Fibroblast of skin of scalp (primary cell): ENCODE measurements at regions not wholly inside any gene's neighbourhood (a gene's known extent, or its start where the extent isn't known, plus 50 kb on each side); places are given as distances from the start of the nearest gene placed in this dataset.

Experiments
- DNase-seq: peaks from one replicate; pipeline ENCODE4 v3.0.0-alpha.2; 2013

DNA sequence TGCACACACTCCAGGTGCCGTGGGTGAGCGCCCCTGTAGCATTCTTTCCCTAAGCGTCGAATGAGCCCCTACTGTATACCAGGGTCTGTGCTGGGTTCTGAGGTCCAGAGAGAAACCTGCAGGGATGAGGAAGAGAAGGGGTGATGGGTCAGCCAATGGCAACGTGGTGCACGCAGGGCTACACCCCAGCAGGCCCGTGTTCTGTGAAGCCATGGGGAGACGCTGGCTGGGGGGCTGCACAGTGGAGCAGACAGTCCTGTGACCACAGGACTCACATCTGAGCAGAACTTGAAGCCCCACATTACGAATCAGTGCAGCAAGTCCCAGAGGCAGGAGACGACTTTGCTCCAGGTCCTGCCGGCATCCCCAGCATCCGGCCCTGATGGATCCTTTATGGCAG lies 1481.4 kb downstream of the BRD1 start:
- DNase-seq, result no peak

DNA sequence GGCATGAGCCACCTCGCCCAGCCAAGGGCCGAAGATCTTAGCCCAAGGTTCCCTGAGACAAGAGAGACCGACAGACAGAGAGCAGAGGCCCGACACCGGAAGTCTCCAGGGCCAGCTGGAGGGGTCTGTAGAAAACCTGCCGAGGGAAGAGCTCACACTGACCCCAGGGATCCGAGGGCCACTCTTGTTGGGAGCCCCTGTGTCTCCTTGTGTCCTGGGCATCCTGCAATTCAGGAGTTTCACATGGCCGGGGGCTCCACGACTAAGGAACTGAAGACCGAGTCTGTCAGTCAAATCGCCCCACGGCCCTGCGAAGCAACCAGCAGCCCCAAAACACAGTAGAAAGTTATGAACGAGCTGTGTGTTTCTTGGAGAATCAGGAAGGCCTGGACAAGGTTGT lies 1482.0 kb downstream of the BRD1 start:
- no peak for DNase-seq

- DNase-seq, result no peak
Observed at GRCh38 chr22:48343461-48343860, 1484.2 kb downstream of the BRD1 start.

GRCh38 chr22:48342732-48343131 lies 1484.9 kb downstream of the BRD1 start:
- DNase-seq, result no peak

GRCh38 chr22:48342016-48342415 lies 1485.7 kb downstream of the BRD1 start:
- DNase-seq, result no peak

- no peak for DNase-seq
Observed at GRCh38 chr22:48340727-48341709, 1486.7 kb downstream of the BRD1 start.

DNA sequence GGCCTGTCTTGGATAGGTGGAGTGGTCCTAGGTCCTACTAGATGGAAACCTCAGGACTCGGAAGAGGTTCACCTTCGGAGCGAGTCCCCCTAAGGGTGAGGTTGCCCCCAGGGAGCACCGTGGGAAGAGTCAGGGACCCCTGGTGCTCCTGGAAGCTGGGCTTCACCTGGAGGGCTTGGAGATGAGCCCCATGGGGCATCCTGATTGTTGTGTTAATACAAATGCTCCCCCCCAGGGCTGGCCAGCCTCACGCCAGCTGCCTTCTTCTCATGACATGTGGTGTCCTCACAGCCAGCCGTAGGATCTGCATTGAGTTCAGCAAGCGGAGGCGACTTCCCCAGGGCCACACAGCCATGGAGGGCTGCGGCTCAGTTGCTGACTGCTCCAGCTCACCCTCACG lies 1487.5 kb downstream of the BRD1 start:
- no peak for DNase-seq

DNA sequence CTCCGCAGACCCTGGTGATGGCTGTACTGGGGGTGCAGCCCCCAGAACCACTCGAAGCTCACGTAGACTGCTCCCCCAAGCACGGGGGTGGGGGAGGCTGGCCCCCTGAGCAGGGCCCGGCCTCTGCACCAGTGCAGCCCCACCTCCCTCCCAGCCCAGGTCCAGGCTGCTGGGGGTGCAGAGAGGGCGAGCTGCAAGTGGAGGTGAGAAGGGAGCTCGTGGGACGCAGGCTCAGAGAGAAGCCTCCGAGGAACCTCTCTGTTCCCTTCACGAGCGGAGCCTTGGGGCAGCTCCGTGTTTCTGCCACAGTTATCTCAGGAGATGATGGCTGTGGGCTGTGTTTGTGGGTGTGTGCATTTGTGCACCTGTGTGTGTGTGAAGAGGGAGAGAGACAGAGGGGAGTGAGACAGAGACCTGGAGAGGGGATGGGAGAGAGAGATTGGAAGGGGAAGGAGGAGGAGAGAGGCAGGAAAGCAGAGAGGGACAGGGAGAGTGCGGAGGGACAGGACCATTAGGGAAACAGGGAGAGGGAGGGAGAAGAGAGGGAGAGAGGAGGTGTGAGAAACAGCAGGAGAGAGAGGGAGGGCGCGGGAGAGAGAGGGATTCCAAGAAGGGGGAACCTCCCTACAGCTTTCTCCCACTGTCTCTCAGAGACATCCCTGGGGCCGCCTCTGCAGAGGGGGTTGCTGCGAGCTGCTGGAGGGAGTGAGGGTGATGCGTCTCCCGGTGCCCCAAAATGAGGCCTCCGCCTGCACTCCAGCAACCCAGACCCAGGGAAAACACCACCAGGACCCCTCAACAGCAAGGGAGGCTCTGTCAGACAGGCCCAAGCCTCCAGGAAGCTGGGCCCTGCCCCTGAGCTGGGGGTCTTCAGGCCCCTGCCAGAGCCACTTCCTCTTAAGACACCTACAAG lies 1488.6 kb downstream of the BRD1 start:
- DNase-seq, result no peak

DNA sequence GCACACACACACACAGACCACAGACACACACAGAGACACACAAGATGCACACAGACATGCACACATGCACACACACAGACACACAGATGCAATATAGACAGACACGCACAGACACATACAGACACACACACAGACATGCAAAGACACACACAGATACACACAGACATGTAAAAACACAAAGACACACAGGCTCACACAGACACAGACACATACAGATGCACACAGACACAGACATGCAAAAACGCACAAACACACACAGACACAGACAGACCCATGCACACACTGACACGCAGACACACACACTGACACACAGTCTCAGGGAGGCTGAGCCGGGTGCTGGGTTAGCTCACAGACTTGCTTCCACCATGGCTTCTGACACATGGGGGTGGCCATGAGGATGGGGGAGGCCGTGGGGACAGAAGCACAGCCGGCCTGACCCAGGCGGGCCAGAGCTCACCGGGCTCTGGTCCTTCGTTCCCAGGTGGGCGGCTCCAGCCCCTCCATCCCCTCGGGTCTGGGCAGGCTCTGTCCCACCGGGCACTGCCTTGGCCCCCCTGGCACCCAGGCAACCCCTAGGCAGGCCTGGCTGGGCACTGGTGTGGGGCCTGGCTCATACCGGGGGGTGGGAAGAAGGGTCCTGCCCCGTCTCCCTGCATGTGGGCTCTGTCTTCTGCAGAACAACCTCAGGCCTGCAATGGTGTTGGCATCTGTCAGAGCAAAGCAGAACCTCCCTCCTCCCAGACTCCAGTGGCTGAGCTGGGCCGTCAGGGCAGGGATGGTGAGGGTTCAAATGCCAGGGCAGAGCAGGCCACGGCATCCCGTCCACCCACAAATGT lies 1489.5 kb downstream of the BRD1 start:
- DNase-seq, result no peak

GRCh38 chr22:48336339-48337060 lies 1491.2 kb downstream of the BRD1 start:
- no peak for DNase-seq

DNA sequence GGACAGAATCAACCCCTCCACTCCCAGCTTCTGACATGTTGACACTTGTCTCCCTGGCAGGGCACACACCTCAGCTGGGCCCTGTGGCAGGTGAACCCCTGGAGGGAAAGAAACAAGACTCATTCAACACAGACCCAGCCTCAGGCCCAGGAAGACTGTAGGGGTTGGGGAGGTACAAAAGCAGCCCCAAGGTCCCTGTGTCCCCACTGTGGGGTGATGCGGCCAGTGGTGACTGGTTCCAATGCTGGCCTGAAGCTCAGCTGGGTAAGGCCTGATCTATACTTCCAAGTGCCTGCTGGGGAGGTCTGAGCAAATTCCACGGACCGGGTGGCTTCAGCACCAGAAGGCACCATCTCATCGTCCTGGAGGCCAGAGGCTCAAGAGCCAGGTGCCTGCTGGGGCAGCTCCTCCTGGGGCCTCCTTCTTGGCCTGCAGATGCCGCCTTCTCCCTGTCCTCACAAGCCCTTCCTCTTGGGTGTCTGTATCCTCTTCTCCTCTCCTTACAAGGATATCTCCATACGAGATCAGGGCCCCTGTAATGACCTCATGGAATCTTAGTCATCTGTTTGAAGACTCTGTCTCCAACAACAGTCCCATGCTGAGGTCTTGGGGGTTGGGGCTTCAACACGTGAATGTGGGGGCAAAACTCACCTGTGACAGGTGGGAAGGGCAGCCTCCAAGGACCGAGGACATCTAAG lies 1492.1 kb downstream of the BRD1 start:
- DNase-seq, result peak; percentile 42

GRCh38 chr22:48334971-48335370 lies 1492.7 kb downstream of the BRD1 start:
- DNase-seq, result no peak

- no peak for DNase-seq
Observed at GRCh38 chr22:48333816-48334735, 1493.6 kb downstream of the BRD1 start.

GRCh38 chr22:48333323-48333763 lies 1494.3 kb downstream of the BRD1 start:
- DNase-seq, result no peak

DNA sequence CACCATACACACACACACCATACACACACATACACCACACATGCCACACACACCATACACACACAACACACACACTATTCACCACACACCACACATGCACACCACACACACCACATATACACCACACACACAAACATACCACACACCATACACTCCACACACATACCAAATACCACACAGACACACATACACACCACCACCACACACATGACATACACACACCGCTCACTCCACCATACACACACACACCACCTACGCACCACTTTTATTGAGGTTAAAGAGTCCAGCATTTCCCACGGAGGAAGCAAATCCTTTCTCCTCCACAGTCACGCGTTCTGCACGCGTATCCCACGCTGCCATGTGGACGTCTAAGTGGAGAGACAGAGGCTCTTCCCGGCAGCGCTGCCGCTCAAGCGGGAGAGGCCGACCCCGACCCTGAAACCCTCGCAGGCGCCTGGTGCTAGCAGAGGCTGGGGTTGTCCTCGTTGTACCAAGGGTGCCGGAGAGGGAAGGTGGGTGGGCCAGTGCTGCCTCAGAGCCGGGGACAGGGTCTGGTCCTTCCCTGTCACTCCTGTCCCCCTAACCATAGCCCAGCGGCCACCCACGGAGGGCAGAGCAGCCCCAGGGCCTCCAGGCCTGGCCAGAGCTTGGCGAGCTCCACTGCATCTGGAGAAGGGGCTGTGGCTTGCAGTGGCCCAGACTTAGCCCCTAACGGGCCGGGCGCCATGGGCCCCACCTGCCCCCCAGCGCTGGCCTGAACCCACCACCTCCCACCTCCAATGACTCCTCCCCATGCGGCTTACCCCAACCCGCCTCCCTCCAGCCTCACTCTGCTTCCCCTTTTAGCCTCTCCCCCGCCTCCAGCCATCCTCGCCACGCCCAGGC lies 1495.0 kb downstream of the BRD1 start:
- no peak for DNase-seq

DNA sequence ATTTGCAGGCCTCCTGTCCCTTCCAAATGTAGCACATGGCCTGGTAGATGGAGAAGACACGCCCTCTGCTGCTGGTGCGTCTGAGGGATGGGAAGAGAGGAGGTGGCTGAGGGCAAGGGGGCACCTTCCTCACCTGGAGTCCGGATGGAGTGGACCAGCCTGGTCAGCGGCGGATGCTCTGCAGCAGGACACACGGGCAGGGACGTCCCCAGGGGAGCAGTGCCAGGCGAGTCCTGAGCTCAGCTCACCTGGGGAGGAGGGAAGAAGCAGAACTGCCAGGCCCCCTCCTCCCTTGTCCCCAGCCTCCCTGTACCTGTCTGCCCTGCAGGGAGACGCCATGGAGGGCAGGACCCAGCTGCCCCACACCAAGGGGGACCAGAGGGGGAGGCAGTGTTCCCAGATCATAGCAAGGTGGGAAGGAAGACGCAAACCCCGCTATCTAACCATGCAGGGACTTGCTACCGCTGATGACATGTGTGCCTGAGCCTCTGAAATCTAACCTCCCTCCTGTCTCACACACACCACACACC lies 1495.9 kb downstream of the BRD1 start:
- DNase-seq, result no peak

GRCh38 chr22:48331266-48331665 lies 1496.4 kb downstream of the BRD1 start:
- DNase-seq, result no peak

- DNase-seq, result no peak
Observed at GRCh38 chr22:48327721-48328120, 1500.0 kb downstream of the BRD1 start.

DNA sequence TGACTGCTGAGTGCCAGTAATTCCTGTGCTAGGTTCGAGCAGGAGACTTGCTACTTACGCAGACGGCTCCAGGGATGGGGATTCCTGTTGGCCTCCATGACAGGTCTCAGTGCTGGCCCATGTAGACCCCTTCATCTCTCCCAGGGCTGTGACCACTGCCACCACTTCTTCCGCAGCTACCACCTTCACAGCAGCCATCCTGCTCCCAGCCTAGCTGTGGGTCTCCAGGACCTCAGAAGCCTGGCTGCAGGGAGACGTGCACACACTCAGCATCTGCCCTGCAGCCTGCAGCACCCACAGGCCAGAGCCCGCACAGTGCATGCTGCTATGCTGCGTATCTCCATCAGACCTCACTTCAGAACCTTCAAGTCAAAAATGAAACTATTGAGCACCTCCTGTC lies 1503.9 kb downstream of the BRD1 start:
- DNase-seq, result no peak
